WTC11 (cell line): ENCODE measurements at regions not wholly inside any gene's neighbourhood (a gene's known extent, or its start where the extent isn't known, plus 50 kb on each side); places are given as distances from the start of the nearest gene placed in this dataset.

Source experiments
- ATAC-seq: fragments of 200-7000 bp; cut with Tn5 transposase; 2 replicates; pipeline ENCODE4 v1.10.0; 2021; ENCODE audit warnings: mild to moderate bottlenecking, moderate library complexity
- CTCF ChIA-PET: fragments of 300-600 bp; sonication (Branson Sonifier 250); formaldehyde crosslinking; loops from one replicate; lab custom pipeline; 2021; ENCODE audit warnings: antibody characterized with exemption; lab: Charles Lee
- POLR2A ChIA-PET: fragments of 350-600 bp; sonication (Branson Sonifier 250); formaldehyde crosslinking; loops from one replicate; lab custom pipeline; 2021; ENCODE audit warnings: antibody characterized with exemption; lab: Charles Lee
- DNase-seq: peaks from one replicate; pipeline ENCODE4 v3.0.0; 2021; ENCODE audit warnings: low spot score
- H3K27ac Mint-ChIP-seq: 2 replicates; pipeline ENCODE4 v1.8.0; 2021; ENCODE audit warnings: mixed read lengths
- H3K27me3 Mint-ChIP-seq: 2 replicates; pipeline ENCODE4 v1.8.0; 2021; ENCODE audit warnings: low read depth, mild to moderate bottlenecking, moderate library complexity, mixed read lengths
- H3K36me3 Mint-ChIP-seq: 2 replicates; pipeline ENCODE4 v1.8.0; 2021; ENCODE audit warnings: mixed read lengths
- H3K4me1 Mint-ChIP-seq: 2 replicates; pipeline ENCODE4 v1.8.0; 2022; ENCODE audit warnings: mixed read lengths
- H3K4me3 Mint-ChIP-seq: 2 replicates; pipeline ENCODE4 v1.8.0; 2021; ENCODE audit warnings: mild to moderate bottlenecking, moderate library complexity, mixed read lengths
- H3K9me3 Mint-ChIP-seq: 2 replicates; pipeline ENCODE4 v1.8.0; 2021; ENCODE audit warnings: mixed read lengths
- ATF1 ChIP-seq: sonication (generic); formaldehyde crosslinking; IDR thresholded peaks from 2 replicates; pipeline ENCODE4 v1.8.1; 2023; ENCODE audit warnings: mild to moderate bottlenecking, moderate library complexity, missing genetic modification reagents
- ATF2 ChIP-seq: sonication (generic); formaldehyde crosslinking; IDR thresholded peaks from 2 replicates; pipeline ENCODE4 v1.8.1; 2022; ENCODE audit warnings: low read depth, missing genetic modification reagents, borderline replicate concordance
- ATF6 ChIP-seq: sonication (generic); formaldehyde crosslinking; IDR thresholded peaks from 2 replicates; pipeline ENCODE4 v1.8.1; 2023; ENCODE audit warnings: mild to moderate bottlenecking, missing genetic modification reagents
- E2F1 ChIP-seq: sonication (generic); formaldehyde crosslinking; IDR thresholded peaks from 2 replicates; pipeline ENCODE4 v1.8.0; 2022; ENCODE audit warnings: mild to moderate bottlenecking, missing genetic modification reagents
- E2F5 ChIP-seq: sonication (generic); formaldehyde crosslinking; IDR thresholded peaks from 2 replicates; pipeline ENCODE4 v1.8.1; 2022; ENCODE audit warnings: mild to moderate bottlenecking, moderate library complexity, missing genetic modification reagents
- ERG ChIP-seq: fragments of 250-450 bp; sonication (Bioruptor Pico); IDR thresholded peaks from 2 replicates; pipeline ENCODE4 v1.8.0; 2021; ENCODE audit warnings: mild to moderate bottlenecking
- ESRRA ChIP-seq: sonication (generic); formaldehyde crosslinking; IDR thresholded peaks from 2 replicates; pipeline ENCODE4 v1.8.1; 2022; ENCODE audit warnings: mild to moderate bottlenecking, missing genetic modification reagents, borderline replicate concordance
- GTF2I ChIP-seq: fragments of 250-450 bp; sonication (Bioruptor Pico); conservative IDR thresholded peaks from 2 replicates; pipeline ENCODE4 v1.4.0; 2021; ENCODE audit warnings: mild to moderate bottlenecking
- JUN ChIP-seq: sonication (generic); formaldehyde crosslinking; IDR thresholded peaks from 2 replicates; pipeline ENCODE4 v1.8.0; 2023; ENCODE audit warnings: mild to moderate bottlenecking, missing genetic modification reagents
- KAT7 ChIP-seq: sonication (generic); formaldehyde crosslinking; IDR thresholded peaks from 2 replicates; pipeline ENCODE4 v1.8.1; 2023; ENCODE audit warnings: missing genetic modification reagents, mild to moderate bottlenecking, borderline replicate concordance
- MYBL2 ChIP-seq: sonication (generic); formaldehyde crosslinking; IDR thresholded peaks from 2 replicates; pipeline ENCODE4 v1.8.1; 2023; ENCODE audit warnings: mild to moderate bottlenecking, moderate library complexity, missing genetic modification reagents
- NR1H2 ChIP-seq: sonication (generic); formaldehyde crosslinking; IDR thresholded peaks from 2 replicates; pipeline ENCODE4 v1.9.0; 2021; ENCODE audit warnings: mild to moderate bottlenecking, moderate library complexity, missing genetic modification reagents
- OVOL2 ChIP-seq: fragments of 250-450 bp; sonication (Bioruptor Pico); IDR thresholded peaks from 2 replicates; pipeline ENCODE4 v1.9.0; 2021; ENCODE audit warnings: mild to moderate bottlenecking, borderline replicate concordance
- SOX15 ChIP-seq: fragments of 250-450 bp; sonication (Bioruptor Pico); IDR thresholded peaks from 2 replicates; pipeline ENCODE4 v1.9.0; 2021; ENCODE audit warnings: mild to moderate bottlenecking
- TCF7 ChIP-seq: sonication (generic); formaldehyde crosslinking; IDR thresholded peaks from 2 replicates; pipeline ENCODE4 v1.8.0; 2022; ENCODE audit warnings: mild to moderate bottlenecking, low read depth, missing genetic modification reagents, moderate library complexity
- TEAD1 ChIP-seq: sonication (generic); formaldehyde crosslinking; IDR thresholded peaks from 2 replicates; pipeline ENCODE4 v1.8.0; 2022; ENCODE audit warnings: mild to moderate bottlenecking, missing genetic modification reagents
- TP53 ChIP-seq: sonication (generic); formaldehyde crosslinking; IDR thresholded peaks from 2 replicates; pipeline ENCODE4 v1.8.1; 2023; ENCODE audit warnings: mild to moderate bottlenecking, missing genetic modification reagents
- ZBTB21 ChIP-seq: sonication (generic); formaldehyde crosslinking; IDR thresholded peaks from 2 replicates; pipeline ENCODE4 v1.8.1; 2023; ENCODE audit warnings: mild to moderate bottlenecking, missing genetic modification reagents, borderline replicate concordance
- ZBTB43 ChIP-seq: sonication (generic); formaldehyde crosslinking; IDR thresholded peaks from 2 replicates; pipeline ENCODE4 v1.8.1; 2023; ENCODE audit warnings: mild to moderate bottlenecking, missing genetic modification reagents
- ZNF219 ChIP-seq: sonication (generic); formaldehyde crosslinking; IDR thresholded peaks from 2 replicates; pipeline ENCODE4 v1.8.0; 2023; ENCODE audit warnings: missing genetic modification reagents, mild to moderate bottlenecking, borderline replicate concordance
- ZNF232 ChIP-seq: sonication (generic); formaldehyde crosslinking; IDR thresholded peaks from 2 replicates; pipeline ENCODE4 v1.8.0; 2022; ENCODE audit warnings: mild to moderate bottlenecking, missing genetic modification reagents

GRCh38 chr7:69411466-69411865, 186.8 kb upstream of the AUTS2 start:
- POLR2A ChIA-PET, result interaction anchor here (0.6 kb wide), 1 partner anchor 374 kb away, joined by 3 read pairs; no protein-coding TSS in a partner anchor
- Mint-ChIP-seq H3K4me1 (no peaks in the 10 kb centered on the region), H3K4me3 (no peak overlapping the region), H3K9me3 (peaks cover 11% of the 10 kb centered on the region)
- TF ChIP-seq ATF1 (CRISPR knock-in tag) (no peak), TP53 (CRISPR knock-in tag) (no peak), JUN (no peak), MYBL2 (CRISPR knock-in tag) (no peak), ESRRA (CRISPR knock-in tag) (no peak), SOX15 (no peak), ATF6 (CRISPR knock-in tag) (no peak)
- TF ChIP-seq, all 79 proteins: peak for 0
- DNase-seq, result no peak
- Mint-ChIP-seq H3K27ac (no peak overlapping the region), H3K36me3 (0 out of 2 replicates have a peak, but pooled peaks cover 4% of the 10 kb centered on the region), H3K27me3 (peaks cover 3% of the 10 kb centered on the region)
- CTCF ChIA-PET, result no interaction called here
- ATAC-seq, result no peak

- Mint-ChIP-seq H3K4me1 (no peaks in the 10 kb centered on the region), H3K36me3 (peaks cover 7% of the 10 kb centered on the region), H3K27me3 (peaks cover 3% of the 10 kb centered on the region), H3K9me3 (peaks cover 21% of the 10 kb centered on the region), H3K4me3 (no peak overlapping the region), H3K27ac (no peak overlapping the region)
- no peak for ATAC-seq
- DNase-seq, result no peak
- ChIA-PET CTCF (interaction anchor here (0.5 kb wide), 1 partner anchor 1309 kb away, joined by 3 read pairs; no protein-coding TSS in a partner anchor), POLR2A (interaction anchor here (0.5 kb wide), 1 partner anchor 1039 kb away, joined by 5 read pairs; no protein-coding TSS in a partner anchor)
- no peak for TF ChIP-seq OVOL2 (CRISPR knock-in tag)
- no peak for TF ChIP-seq ZNF219
- TF ChIP-seq GTF2I (CRISPR knock-in tag), result no peak
- TF ChIP-seq ERG, result no peak
- TF ChIP-seq E2F1 (CRISPR knock-in tag), result no peak
- TF ChIP-seq KAT7 (CRISPR knock-in tag), result no peak
- no peak for TF ChIP-seq ATF2 (CRISPR knock-in tag)
- TF ChIP-seq ZBTB21, result no peak
- TF ChIP-seq NR1H2 (CRISPR knock-in tag), result no peak
- no peak for TF ChIP-seq ZBTB43 (CRISPR knock-in tag)
- TF ChIP-seq TEAD1 (CRISPR knock-in tag), result no peak
- no peak for TF ChIP-seq ZNF232 (CRISPR knock-in tag)
- no peak for TF ChIP-seq TCF7
- no peak for TF ChIP-seq E2F5 (CRISPR knock-in tag)
Measured at GRCh38 chr7:69412331-69413146, 185.7 kb upstream of the AUTS2 start.
